H9 (cell line): ENCODE measurements at regions not wholly inside any gene's neighbourhood (a gene's known extent, or its start where the extent isn't known, plus 50 kb on each side); places are given as distances from the start of the nearest gene placed in this dataset.
A peak's percentile ranks its signal among the peaks of the same experiment; 100 is the strongest.

ENCODE experiments used
- DNase-seq: peaks from one replicate; pipeline ENCODE4 v3.0.0-alpha.2; 2017
- H2AFZ ChIP-seq: one replicate; pipeline ENCODE4 v1.6.1; 2013; ENCODE audit warnings: mild to moderate bottlenecking, low read length, control low read depth, moderate library complexity
- H2AK5ac ChIP-seq: 2 replicates; pipeline ENCODE4 v1.6.1; 2013; ENCODE audit warnings: low read length, control low read depth, mixed read lengths; ENCODE audit not compliant: insufficient read length
- H2BK120ac ChIP-seq: one replicate; pipeline ENCODE4 v1.6.1; 2013; ENCODE audit warnings: low read depth, mild to moderate bottlenecking, low read length, control low read depth, inconsistent platforms; ENCODE audit not compliant: poor library complexity, severe bottlenecking
- H2BK12ac ChIP-seq: 2 replicates; pipeline ENCODE4 v1.6.1; 2013; ENCODE audit warnings: low read length, control low read depth, mixed read lengths, low read depth; ENCODE audit not compliant: insufficient read length
- H2BK15ac ChIP-seq: 2 replicates; pipeline ENCODE4 v1.6.1; 2013; ENCODE audit warnings: low read depth, low read length, control low read depth
- H2BK20ac ChIP-seq: one replicate; pipeline ENCODE4 v1.6.1; 2013; ENCODE audit warnings: low read depth, mild to moderate bottlenecking, low read length, control low read depth, inconsistent platforms; ENCODE audit not compliant: poor library complexity, severe bottlenecking
- H2BK5ac ChIP-seq: 2 replicates; pipeline ENCODE4 v1.6.1; 2013; ENCODE audit warnings: low read length, control low read depth, mixed read lengths; ENCODE audit not compliant: insufficient read length
- H3K14ac ChIP-seq: 2 replicates; pipeline ENCODE4 v1.6.1; 2013; ENCODE audit warnings: low read length, control low read depth; ENCODE audit not compliant: insufficient read depth
- H3K18ac ChIP-seq: 2 replicates; pipeline ENCODE4 v1.6.1; 2013; ENCODE audit warnings: low read depth, mild to moderate bottlenecking, mixed read lengths, low read length, control low read depth; ENCODE audit not compliant: insufficient read length
- H3K23ac ChIP-seq: 2 replicates; pipeline ENCODE4 v1.6.1; 2013; ENCODE audit warnings: low read length, control low read depth, mixed read lengths, low read depth; ENCODE audit not compliant: insufficient read length
- H3K23me2 ChIP-seq: 2 replicates; pipeline ENCODE4 v1.6.1; 2013; ENCODE audit warnings: low read depth, mild to moderate bottlenecking, mixed read lengths, low read length, control low read depth; ENCODE audit not compliant: insufficient read length, poor library complexity, severe bottlenecking
- H3K27ac ChIP-seq: 2 replicates; pipeline ENCODE4 v1.5.1; 2013; ENCODE audit warnings: low read length, control low read depth, mixed read lengths, low read depth; ENCODE audit not compliant: insufficient read length
- H3K27me3 ChIP-seq: 2 replicates; pipeline ENCODE4 v1.6.1; 2013; ENCODE audit warnings: low read length, control low read depth, inconsistent platforms; ENCODE audit not compliant: insufficient read depth
- H3K4ac ChIP-seq: 2 replicates; pipeline ENCODE4 v1.6.1; 2013; ENCODE audit warnings: low read depth, mild to moderate bottlenecking, control low read depth, inconsistent platforms, low read length, moderate library complexity
- H3K4me1 ChIP-seq: 2 replicates; pipeline ENCODE4 v1.6.1; 2013; ENCODE audit warnings: low read length, control low read depth, inconsistent platforms; ENCODE audit not compliant: insufficient read depth
- H3K4me2 ChIP-seq: 2 replicates; pipeline ENCODE4 v1.6.1; 2013; ENCODE audit warnings: low read length, control low read depth, mixed read lengths; ENCODE audit not compliant: insufficient read length, insufficient read depth
- H3K56ac ChIP-seq: 2 replicates; pipeline ENCODE4 v1.6.1; 2013; ENCODE audit warnings: low read depth, mild to moderate bottlenecking, mixed read lengths, low read length, control low read depth; ENCODE audit not compliant: insufficient read length
- H3K79me1 ChIP-seq: 2 replicates; pipeline ENCODE4 v1.6.1; 2013; ENCODE audit warnings: low read depth, mild to moderate bottlenecking, moderate library complexity, low read length, control low read depth, inconsistent platforms; ENCODE audit not compliant: insufficient read depth, poor library complexity, severe bottlenecking
- H3K79me2 ChIP-seq: 2 replicates; pipeline ENCODE4 v1.6.1; 2013; ENCODE audit warnings: low read length, control low read depth, inconsistent platforms; ENCODE audit not compliant: insufficient read depth
- H3K9ac ChIP-seq: 2 replicates; pipeline ENCODE4 v1.6.1; 2013; ENCODE audit warnings: low read length, control low read depth, mixed read lengths; ENCODE audit not compliant: insufficient read length; ENCODE audit errors: extremely low read depth
- H3K9me3 ChIP-seq: one replicate; pipeline ENCODE4 v1.6.1; 2013; ENCODE audit warnings: low read depth, low read length, inconsistent platforms; ENCODE audit not compliant: control insufficient read depth
- H3T11ph ChIP-seq: one replicate; pipeline ENCODE4 v1.6.1; 2013; ENCODE audit warnings: mild to moderate bottlenecking, low read length, control low read depth, inconsistent platforms
- H4K20me1 ChIP-seq: one replicate; pipeline ENCODE4 v1.6.1; 2013; ENCODE audit not compliant: control insufficient read depth, insufficient read length, insufficient read depth
- H4K5ac ChIP-seq: 2 replicates; pipeline ENCODE4 v1.6.1; 2013; ENCODE audit warnings: low read depth, mild to moderate bottlenecking, mixed read lengths, low read length, control low read depth; ENCODE audit not compliant: insufficient read length
- H4K8ac ChIP-seq: replicated peaks from 2 replicates; pipeline ENCODE4 v1.6.1; 2013; ENCODE audit warnings: low read length, control low read depth, mixed read lengths, low read depth; ENCODE audit not compliant: insufficient read length
- H4K91ac ChIP-seq: 2 replicates; pipeline ENCODE4 v1.6.1; 2013; ENCODE audit warnings: low read depth, mild to moderate bottlenecking, moderate library complexity, mixed read lengths, low read length, control low read depth; ENCODE audit not compliant: insufficient read length
- H3K27ac Mint-ChIP-seq, 3 experiments: 2 replicates in 2 of 3; 3 replicates in 1 of 3; pipeline ENCODE4 v1.8.0; 2020 to 2021; ENCODE audit warnings: mixed read lengths in 3 of 3, mild to moderate bottlenecking in 1 of 3, moderate library complexity in 1 of 3
- H3K27me3 Mint-ChIP-seq: 2 replicates; pipeline ENCODE4 v1.8.0; 2021; ENCODE audit warnings: low read depth, mild to moderate bottlenecking, moderate library complexity, mixed read lengths
- H3K36me3 Mint-ChIP-seq, 3 experiments: 2 replicates in 2 of 3; 3 replicates in 1 of 3; pipeline ENCODE4 v1.8.0; 2020 to 2021; ENCODE audit warnings: low read depth in 3 of 3, mixed read lengths in 3 of 3; ENCODE audit not compliant: insufficient read depth in 1 of 3
- H3K4me1 Mint-ChIP-seq, 2 experiments: 2 replicates each; pipeline ENCODE4 v1.8.0; 2020; ENCODE audit warnings: mixed read lengths in 2 of 2
- H3K4me3 Mint-ChIP-seq, 2 experiments: 2 replicates in 1 of 2; 3 replicates in 1 of 2; pipeline ENCODE4 v1.8.0; 2020 to 2021; ENCODE audit warnings: mild to moderate bottlenecking in 2 of 2, mixed read lengths in 2 of 2, moderate library complexity in 1 of 2
- H3K9me3 Mint-ChIP-seq, 2 experiments: 2 replicates in 1 of 2; 3 replicates in 1 of 2; pipeline ENCODE4 v1.8.0; 2020; ENCODE audit warnings: mild to moderate bottlenecking in 2 of 2, mixed read lengths in 2 of 2, moderate library complexity in 1 of 2
- CTCF ChIP-seq: fragments of 200-600 bp; sonication (generic); conservative IDR thresholded peaks from 3 replicates; pipeline ENCODE4 v1.8.0; 2021; ENCODE audit warnings: antibody characterized with exemption, mild to moderate bottlenecking
- WGBS: extraction: QIAGEN DNeasy Blood & Tissue Kit; methylation state at CpG from one replicate; pipeline ENCODE4 v1.1.7; 2013; ENCODE audit warnings: missing lambda C conversion rate, low lambda C conversion rate, mixed read lengths; ENCODE audit not compliant: insufficient read length; ENCODE audit errors: extremely low coverage; 5-methylcytosine and 5-hydroxymethylcytosine counted together

- Histone ChIP-seq H4K5ac (no peak overlapping the region), H4K20me1 (no peaks in the 10 kb centered on the region), H4K91ac (no peak overlapping the region), H3K27me3 (no peaks in the 10 kb centered on the region), H3T11ph (no peak overlapping the region), H3K79me2 (no peaks in the 10 kb centered on the region), H3K4me1 (no peaks in the 10 kb centered on the region), H2AK5ac (no peak overlapping the region), H3K9me3 (no peaks in the 10 kb centered on the region), H3K9ac (no peak overlapping the region), H3K18ac (peak overlapping the region; percentile 42), H2BK20ac (no peak overlapping the region), H3K27ac (no peak overlapping the region), H4K8ac (no peak overlapping the region), H2AFZ (no peak overlapping the region), H3K79me1 (no peaks in the 10 kb centered on the region), H3K4ac (no peak overlapping the region), H3K4me2 (no peak overlapping the region), H2BK15ac (no peak overlapping the region), H2BK12ac (no peak overlapping the region), H3K23me2 (no peaks in the 10 kb centered on the region), H2BK120ac (no peak overlapping the region), H3K23ac (no peak overlapping the region), H2BK5ac (no peak overlapping the region), H3K14ac (no peak overlapping the region), H3K56ac (no peak overlapping the region)
- Mint-ChIP-seq H3K4me1 (peaks cover 3 to 10% of the 10 kb centered on the region in 2 experiments), H3K36me3 (no peaks in the 10 kb centered on the region; a peak in 1 of 7 replicates), H3K4me3 (no peak overlapping the region), H3K27me3 (no peaks in the 10 kb centered on the region), H3K9me3 (peaks cover 0 to 3% of the 10 kb centered on the region in 2 experiments; a peak in 2 of 5 replicates), H3K27ac (no peak overlapping the region)
- DNase-seq: no peak
- WGBS: no CpG with 5 or more reads among the region's 4 CpGs
- TF ChIP-seq CTCF: no peak
Observed at GRCh38 chr14:76566439-76566838, 190.5 kb downstream of the ESRRB start.
